SH-SY5Y (cell line): ENCODE measurements at regions not wholly inside any gene's neighbourhood (a gene's known extent, or its start where the extent isn't known, plus 50 kb on each side); places are given as distances from the start of the nearest gene placed in this dataset.

ENCODE experiments used
- GATA2 ChIP-seq: IDR thresholded peaks from 2 replicates; pipeline ENCODE4 v1.6.1; 2011; ENCODE audit warnings: mild to moderate bottlenecking, low read depth, low read length
- GATA3 ChIP-seq: IDR thresholded peaks from 2 replicates; pipeline ENCODE4 v1.6.1; 2011; ENCODE audit warnings: low read depth, mild to moderate bottlenecking, low read length, moderate library complexity

GRCh38 chr2:192471982-192472381 lies 277.2 kb upstream of the TMEFF2 start:
- no peak for TF ChIP-seq GATA3
- no peak for TF ChIP-seq GATA2
